GM21825 (cell line): ENCODE measurements at regions not wholly inside any gene's neighbourhood (a gene's known extent, or its start where the extent isn't known, plus 50 kb on each side); places are given as distances from the start of the nearest gene placed in this dataset.
A peak's percentile ranks its signal among the peaks of the same experiment; 100 is the strongest.

Source experiments
- ATAC-seq: cut with Tn5 transposase; IDR thresholded peaks from one replicate; pipeline ENCODE4 v1.9.1; 2021; ENCODE audit warnings: mild to moderate bottlenecking, moderate library complexity; ENCODE audit not compliant: unreplicated experiment

DNA sequence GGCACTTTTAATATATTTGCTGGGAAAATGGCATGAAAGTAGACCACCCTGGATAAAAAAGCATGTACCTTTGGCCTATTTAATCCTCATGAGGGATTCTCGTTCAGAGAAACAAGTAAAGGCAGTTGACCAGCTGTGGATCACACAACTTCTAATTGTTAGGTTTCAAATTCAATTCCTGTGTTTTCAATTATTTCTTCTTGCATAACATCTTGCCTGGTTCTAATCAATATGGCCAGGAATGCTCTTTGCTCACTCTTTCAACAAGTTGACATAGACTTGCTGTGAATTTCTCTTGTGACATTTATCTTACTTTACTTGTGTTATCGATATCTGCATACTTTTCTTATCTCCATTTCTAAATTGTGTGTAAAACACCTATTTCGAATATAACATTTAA, 211.8 kb downstream of the SLC7A11 start:
- ATAC-seq, result no peak

DNA sequence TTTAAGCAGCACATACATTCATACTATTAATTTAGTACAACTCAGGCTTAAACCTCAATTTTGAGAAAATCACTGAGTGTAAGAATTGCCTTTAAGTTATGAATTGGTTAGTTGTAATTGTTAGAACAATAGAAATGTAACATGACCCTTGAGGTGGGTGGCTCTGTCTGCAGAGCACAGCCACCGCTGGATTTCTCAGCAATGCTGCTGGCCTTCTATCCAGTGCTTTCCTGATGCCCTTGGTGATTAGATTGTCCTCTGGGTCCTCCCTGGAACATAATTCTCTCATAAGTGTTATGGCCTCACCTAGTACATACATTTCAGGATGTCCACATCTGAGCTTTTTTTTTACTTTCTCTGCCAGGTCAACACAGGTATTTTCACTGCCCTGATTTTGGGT, 213.2 kb downstream of the SLC7A11 start:
- no peak for ATAC-seq

DNA sequence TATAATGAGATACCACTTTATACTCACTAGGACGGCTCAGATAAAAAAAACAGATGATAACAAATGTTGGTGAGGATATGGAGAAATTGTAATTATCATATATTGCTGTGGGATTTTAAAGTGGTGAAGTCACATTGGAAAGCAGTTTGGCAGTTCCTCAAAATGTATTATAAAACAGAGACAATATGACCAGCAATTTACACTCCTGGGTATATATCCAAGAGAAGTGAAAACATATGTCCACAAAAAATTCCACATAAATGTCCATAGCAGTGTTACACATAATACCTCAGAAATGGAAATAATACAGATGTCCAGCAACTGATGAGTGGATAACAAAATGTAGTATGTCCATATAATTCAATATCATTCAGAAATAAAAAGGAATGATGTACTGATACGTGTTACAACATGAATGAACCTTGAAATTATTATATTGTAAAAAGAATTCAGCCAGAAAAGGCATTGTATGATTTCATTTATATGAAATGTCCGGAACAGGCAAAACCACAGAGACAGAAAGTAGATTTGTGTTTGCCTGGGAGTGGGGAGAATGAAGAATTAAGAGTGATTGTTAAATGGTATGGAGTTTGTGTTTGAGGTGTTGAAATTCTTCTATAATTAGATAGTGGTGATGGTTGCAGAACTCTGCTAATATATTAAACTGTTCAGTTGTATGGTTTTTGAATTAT, 220.9 kb downstream of the SLC7A11 start:
- ATAC-seq, result no peak

GRCh38 chr4:138014590-138015288, 227.4 kb downstream of the SLC7A11 start:
- ATAC-seq, result no peak

- no peak for ATAC-seq
Observed at GRCh38 chr4:138013625-138014024, 228.5 kb downstream of the SLC7A11 start.

DNA sequence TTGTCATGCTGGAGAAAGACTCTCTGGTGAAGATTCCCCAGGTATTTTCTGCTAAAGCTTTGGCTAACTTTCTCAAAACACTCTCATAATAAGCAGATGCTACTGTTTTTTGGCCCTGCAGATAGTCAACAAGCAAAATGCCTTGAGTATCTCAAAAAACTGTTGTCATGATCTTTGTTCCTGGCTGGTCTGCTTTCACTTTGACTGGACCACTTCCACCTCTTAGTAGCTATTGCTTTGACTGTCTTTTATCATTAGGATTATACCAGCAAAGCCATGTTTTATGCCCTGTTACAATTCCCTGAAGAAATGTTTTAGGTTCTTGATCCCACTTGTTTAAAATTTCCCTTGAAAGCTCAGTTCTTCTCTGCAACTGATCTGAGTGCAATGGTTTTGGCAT, 231.5 kb downstream of the SLC7A11 start:
- peak; percentile 66 for ATAC-seq

DNA sequence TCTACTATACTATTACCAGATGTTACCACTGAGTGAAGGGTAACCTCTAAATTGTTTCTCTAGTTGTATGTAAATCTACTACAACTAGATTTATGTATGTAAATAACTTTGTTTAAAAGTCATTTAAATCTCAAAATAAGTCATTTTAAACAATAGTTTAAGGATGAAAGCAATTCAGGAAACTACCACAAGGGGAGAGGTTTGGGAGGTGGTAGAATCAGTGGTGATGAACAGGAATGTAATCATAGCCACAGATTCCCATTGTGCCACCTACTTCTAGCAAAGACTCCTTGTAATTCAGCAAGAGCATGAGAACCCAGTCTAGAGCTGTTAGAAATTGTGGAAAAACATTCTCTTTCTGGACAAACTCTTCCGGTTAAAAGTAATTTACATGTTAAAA, 234.6 kb downstream of the SLC7A11 start:
- ATAC-seq, result no peak

GRCh38 chr4:138005486-138005885, 236.7 kb downstream of the SLC7A11 start:
- ATAC-seq, result no peak

DNA sequence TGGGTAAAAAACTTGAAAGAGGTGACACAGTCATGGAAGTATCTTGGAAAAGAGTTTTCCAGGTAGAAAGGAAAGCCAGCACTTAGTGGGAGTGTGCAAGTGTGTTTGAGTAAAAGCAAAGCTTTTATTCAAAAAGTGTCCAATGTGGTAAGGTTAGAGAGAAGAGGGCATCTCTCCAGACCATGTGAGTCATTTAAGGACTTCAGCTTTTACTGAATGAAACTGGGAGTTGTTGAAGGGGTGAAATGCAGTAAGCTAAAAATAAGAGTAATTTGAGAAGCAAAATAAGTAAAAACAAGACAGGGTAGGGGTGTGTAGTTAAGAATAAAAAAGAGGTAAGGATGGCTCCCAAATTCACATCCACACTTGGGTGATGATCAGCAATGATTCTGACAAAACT, 238.9 kb downstream of the SLC7A11 start:
- peak; percentile 99 for ATAC-seq

- ATAC-seq, result no peak
Observed at GRCh38 chr4:137998666-137999429, 243.3 kb downstream of the SLC7A11 start.

DNA sequence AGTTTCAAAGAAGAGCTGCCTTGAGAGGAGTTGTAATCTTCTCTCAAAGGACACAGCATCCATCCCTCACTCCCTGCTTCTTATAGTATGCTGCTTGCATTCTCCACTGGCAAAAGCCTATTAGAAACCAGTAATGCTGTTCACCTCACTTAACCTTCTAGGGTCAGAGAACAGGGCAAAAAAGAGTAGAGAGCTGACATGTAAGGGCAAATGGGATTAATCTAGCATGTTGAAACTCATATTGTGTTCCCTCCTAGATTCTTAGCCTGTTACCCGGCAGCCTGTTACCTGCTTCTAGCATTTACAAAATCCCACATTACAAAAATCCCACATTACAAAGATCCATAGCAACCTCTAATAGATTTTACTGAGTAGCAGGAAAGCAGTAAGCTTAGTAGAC, 244.7 kb downstream of the SLC7A11 start:
- ATAC-seq, result no peak

DNA sequence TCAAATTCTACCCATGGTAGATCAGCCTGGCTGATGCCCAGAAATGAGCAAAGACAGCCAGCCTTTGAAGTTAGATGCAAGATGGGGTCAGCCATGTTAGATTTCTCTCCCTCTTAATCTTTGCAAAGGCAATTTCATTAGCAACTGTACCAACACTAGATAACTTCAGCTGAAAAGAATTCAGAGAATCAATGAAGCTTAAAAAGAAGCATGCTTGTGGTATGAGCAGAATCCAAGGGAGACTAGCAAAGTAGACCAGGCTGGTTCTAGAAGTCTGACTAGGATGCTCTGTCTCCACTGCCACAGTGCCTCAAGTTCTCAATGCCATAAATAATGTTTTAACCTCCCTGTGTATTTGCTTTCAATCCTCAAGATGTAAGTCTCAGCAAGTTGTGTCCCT, 247.3 kb downstream of the SLC7A11 start:
- no peak for ATAC-seq

DNA sequence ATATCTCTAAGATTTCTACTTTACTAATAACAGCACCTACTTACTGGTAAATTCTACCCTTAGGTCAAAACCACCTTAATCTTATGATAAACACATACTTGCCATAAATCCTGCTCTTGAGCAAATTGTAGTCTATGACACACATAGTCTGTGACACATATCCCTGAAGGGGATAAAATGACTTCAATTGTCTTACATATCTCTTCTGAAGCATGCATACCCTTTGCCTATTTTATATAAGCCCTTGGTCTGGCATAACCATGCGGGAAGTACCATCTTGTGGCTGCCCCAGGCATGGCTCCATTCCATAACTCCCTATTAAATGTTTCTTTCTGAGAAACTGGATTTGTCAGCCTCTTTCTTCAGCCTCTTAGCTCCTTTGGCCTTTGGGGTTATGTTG, 248.9 kb downstream of the SLC7A11 start:
- ATAC-seq, result no peak

GRCh38 chr4:137981277-137981676, 260.9 kb downstream of the SLC7A11 start:
- no peak for ATAC-seq

DNA sequence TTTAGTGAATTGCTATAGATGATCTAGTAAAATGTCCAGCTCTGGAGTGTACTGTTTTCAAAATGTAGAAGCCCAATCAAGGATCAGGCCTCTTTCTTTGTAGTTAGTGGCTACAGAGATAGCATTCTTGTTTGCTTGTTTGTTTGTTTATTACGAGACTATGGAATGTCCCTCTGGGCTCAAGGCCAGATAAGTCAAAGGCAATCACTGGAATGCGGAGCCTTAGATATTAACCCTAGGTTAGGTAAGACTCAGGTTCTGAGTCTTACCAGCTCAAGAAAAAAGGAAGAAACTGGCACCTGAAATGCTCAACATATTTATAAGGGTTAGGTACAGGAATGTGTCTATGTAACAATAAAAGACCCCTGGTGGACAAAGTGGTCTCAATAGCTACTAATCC, 261.5 kb downstream of the SLC7A11 start:
- ATAC-seq, result no peak

GRCh38 chr4:137979938-137980337, 262.2 kb downstream of the SLC7A11 start:
- no peak for ATAC-seq

GRCh38 chr4:137968956-137969678, 273.0 kb downstream of the SLC7A11 start:
- ATAC-seq, result no peak

DNA sequence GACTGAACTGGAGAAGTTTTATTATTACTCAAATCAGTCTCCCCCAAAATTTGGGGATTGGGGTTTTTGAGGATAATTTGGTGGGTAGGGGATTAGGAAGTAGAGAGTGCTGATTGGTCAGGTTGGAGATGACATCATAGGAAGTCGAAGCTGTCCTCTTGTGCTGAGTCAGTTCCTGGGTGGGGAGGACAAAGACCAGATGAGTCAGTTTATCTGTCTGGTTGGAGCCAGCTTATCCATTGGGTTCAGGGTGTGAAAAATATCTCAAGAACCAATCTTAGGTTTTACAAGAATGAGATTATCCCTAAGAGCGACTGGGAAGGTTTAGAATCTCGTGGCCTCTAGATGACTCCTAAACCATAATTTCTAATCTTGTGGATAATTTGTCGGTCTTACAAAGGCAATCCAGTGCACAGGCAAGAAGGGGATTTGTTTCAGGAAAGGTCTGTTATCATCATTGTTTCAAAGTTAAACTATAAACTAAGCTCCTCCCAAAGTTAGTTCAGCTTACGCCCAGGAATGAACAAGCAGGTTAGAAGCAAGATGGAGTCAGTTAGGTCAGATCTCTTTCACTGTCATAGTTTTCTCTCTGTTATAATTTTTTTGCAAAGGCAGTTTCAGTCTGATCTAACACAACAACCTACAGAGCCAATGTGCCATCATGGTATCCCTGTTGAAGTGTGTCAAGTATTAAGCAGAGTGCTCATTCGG, 274.5 kb downstream of the SLC7A11 start:
- ATAC-seq, result no peak

GRCh38 chr4:137966504-137966903, 275.6 kb downstream of the SLC7A11 start:
- no peak for ATAC-seq

DNA sequence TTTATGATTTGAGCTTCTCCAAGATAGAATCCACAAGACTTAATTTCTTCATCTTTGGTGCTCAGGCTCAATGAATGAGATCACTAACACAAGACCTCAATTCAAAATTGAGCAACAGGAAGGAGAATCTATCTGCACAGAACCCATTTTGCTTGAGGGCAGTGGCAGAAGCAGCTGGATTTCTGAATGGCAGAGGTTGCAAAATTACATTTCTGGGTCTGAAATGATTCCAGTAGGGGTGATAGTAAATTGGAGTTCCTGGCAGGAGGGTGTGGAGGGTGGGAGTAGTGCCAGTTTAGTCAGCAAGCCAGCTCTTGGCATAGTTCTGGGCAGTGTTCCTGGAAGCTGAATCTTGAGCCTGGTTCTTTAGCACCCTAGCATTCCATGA, 281.1 kb downstream of the SLC7A11 start:
- ATAC-seq, result no peak
